ENCODE measurements at regions not wholly inside any gene's neighbourhood (a gene's known extent, or its start where the extent isn't known, plus 50 kb on each side); places are given as distances from the start of the nearest gene placed in this dataset.

DNA sequence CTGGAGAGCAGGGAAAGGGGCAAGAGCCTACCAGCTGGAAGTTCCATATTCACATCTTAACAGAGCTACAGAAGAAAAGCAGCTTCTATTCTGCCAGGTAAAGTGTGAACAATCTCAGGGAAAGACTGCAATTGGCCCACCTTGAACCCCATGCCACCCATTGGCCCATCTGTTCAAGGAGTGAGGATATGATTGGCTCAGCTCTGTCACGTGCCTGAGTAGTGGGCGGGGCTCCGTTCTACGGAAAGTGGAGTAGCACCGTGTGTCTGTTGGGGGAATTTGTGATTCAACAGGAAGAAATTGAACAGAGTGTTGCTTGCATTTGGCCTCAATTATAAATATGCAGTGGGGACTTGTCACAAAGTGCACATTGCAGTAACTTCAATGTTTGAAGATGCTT, 81.8 kb downstream of the MINAR1 start:
- Histone ChIP-seq H3K4me3 (no peak overlapping the region), H3K4me1 (no peaks in the 10 kb centered on the region), H3K36me3 (no peaks in the 10 kb centered on the region), H3K27ac (no peak overlapping the region), H3K27me3 (peaks cover 0 to 30% (median 0%) of the 10 kb centered on the region in 9 donors), H3K9me3 (no peaks in the 10 kb centered on the region)
- DNase-seq: no peak
- WGBS, 4 donors: 80 to 93% (median 90%) methylated on average over 5 of the region's 5 CpGs
- no peak for ATAC-seq
- intact Hi-C loops (cut with DNase I): no loop called here
- TF ChIP-seq, protein P1, sequence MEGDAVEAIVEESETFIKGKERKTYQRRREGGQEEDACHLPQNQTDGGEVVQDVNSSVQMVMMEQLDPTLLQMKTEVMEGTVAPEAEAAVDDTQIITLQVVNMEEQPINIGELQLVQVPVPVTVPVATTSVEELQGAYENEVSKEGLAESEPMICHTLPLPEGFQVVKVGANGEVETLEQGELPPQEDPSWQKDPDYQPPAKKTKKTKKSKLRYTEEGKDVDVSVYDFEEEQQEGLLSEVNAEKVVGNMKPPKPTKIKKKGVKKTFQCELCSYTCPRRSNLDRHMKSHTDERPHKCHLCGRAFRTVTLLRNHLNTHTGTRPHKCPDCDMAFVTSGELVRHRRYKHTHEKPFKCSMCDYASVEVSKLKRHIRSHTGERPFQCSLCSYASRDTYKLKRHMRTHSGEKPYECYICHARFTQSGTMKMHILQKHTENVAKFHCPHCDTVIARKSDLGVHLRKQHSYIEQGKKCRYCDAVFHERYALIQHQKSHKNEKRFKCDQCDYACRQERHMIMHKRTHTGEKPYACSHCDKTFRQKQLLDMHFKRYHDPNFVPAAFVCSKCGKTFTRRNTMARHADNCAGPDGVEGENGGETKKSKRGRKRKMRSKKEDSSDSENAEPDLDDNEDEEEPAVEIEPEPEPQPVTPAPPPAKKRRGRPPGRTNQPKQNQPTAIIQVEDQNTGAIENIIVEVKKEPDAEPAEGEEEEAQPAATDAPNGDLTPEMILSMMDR (IDR thresholded peaks at IDR 0.05): no peak
- TF ChIP-seq POLR2A (IDR thresholded peaks at IDR 0.05): no peak

- no peak for DNase-seq
- Histone ChIP-seq H3K4me3 (no peak overlapping the region), H3K27me3 (peaks cover 0 to 20% (median 0%) of the 10 kb centered on the region in 9 donors), H3K9me3 (no peaks in the 10 kb centered on the region), H3K36me3 (no peaks in the 10 kb centered on the region), H3K4me1 (no peaks in the 10 kb centered on the region), H3K27ac (no peak overlapping the region)
- TF ChIP-seq, protein P1 (IDR thresholded peaks at IDR 0.05): no peak
- TF ChIP-seq POLR2A (IDR thresholded peaks at IDR 0.05): no peak
- no peak for ATAC-seq
- intact Hi-C loops (cut with DNase I): no loop called here
- 77 to 80% (median 79%) methylated on average over 7 of the region's 7 CpGs for WGBS, 4 donors
Observed at GRCh38 chr15:79515300-79516027, 83.3 kb downstream of the MINAR1 start.

DNA sequence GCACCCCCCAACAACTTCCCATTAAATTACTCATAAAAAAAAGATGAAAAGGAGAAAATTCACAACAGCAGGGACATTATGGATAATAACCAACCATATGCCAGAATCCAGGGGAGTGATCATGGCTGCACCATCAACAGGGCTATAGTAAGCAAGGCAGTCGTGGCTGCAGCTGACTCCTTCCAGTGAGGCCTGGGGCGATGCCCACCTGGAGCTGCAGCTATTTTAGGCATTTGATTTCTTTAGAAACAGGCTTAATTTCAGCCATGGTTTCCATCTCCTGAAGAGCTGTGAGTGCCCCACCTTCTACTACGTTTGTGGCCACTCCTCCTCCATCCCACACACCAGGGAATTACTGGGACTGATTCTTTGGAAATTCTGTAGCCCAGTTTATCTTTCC, 84.0 kb downstream of the MINAR1 start:
- intact Hi-C loops (cut with DNase I): no loop called here
- TF ChIP-seq POLR2A (IDR thresholded peaks at IDR 0.05): no peak
- TF ChIP-seq, protein P1 (IDR thresholded peaks at IDR 0.05): no peak
- Histone ChIP-seq H3K36me3 (no peaks in the 10 kb centered on the region), H3K4me1 (no peaks in the 10 kb centered on the region), H3K27me3 (peaks cover 0 to 20% (median 0%) of the 10 kb centered on the region in 9 donors), H3K27ac (no peak overlapping the region), H3K4me3 (no peak overlapping the region), H3K9me3 (no peaks in the 10 kb centered on the region)
- WGBS, 4 donors: 29 to 61% (median 56%) methylated on average over 3 of the region's 3 CpGs
- no peak for ATAC-seq
- no peak for DNase-seq

GRCh38 chr15:79516646-79517045, 84.5 kb downstream of the MINAR1 start:
- no peaks in the 10 kb centered on the region for H3K4me1 ChIP-seq
- peaks cover 0 to 20% (median 0%) of the 10 kb centered on the region in 9 donors for H3K27me3 ChIP-seq
- no peaks in the 10 kb centered on the region for H3K36me3 ChIP-seq
- no peak overlapping the region for H3K27ac ChIP-seq
- no peaks in the 10 kb centered on the region for H3K9me3 ChIP-seq
- 69 to 70% (median 69%) methylated on average over 3 of the region's 3 CpGs for WGBS, 4 donors
- DNase-seq: no peak
- TF ChIP-seq POLR2A (IDR thresholded peaks at IDR 0.05): no peak
- TF ChIP-seq, protein P1 (IDR thresholded peaks at IDR 0.05): no peak
- no peak for ATAC-seq
- intact Hi-C loops (cut with DNase I): no loop called here
- no peak overlapping the region for H3K4me3 ChIP-seq
